Chondrocyte (in vitro differentiated cells): ENCODE measurements at regions not wholly inside any gene's neighbourhood (a gene's known extent, or its start where the extent isn't known, plus 50 kb on each side); places are given as distances from the start of the nearest gene placed in this dataset.

ENCODE experiments used
- DNase-seq: peaks from one replicate; pipeline ENCODE4 v3.0.0; 2021; ENCODE audit warnings: mixed read lengths, low spot score
- H3K27ac Mint-ChIP-seq: one replicate; pipeline ENCODE4 v1.8.0; 2021; ENCODE audit warnings: mild to moderate bottlenecking, moderate library complexity, mixed read lengths; ENCODE audit not compliant: unreplicated experiment
- H3K27me3 Mint-ChIP-seq: 2 replicates; pipeline ENCODE4 v1.8.0; 2021; ENCODE audit warnings: low read depth, mixed read lengths
- H3K36me3 Mint-ChIP-seq: 2 replicates; pipeline ENCODE4 v1.8.0; 2021; ENCODE audit warnings: low read depth, mixed read lengths
- H3K4me1 Mint-ChIP-seq: 2 replicates; pipeline ENCODE4 v1.8.0; 2021; ENCODE audit warnings: low read depth, mild to moderate bottlenecking, mixed read lengths
- H3K4me3 Mint-ChIP-seq: one replicate; pipeline ENCODE4 v1.8.0; 2021; ENCODE audit warnings: mild to moderate bottlenecking, moderate library complexity, mixed read lengths; ENCODE audit not compliant: unreplicated experiment
- H3K9me3 Mint-ChIP-seq: 2 replicates; pipeline ENCODE4 v1.8.0; 2021; ENCODE audit warnings: low read depth, mixed read lengths
- CTCF ChIP-seq: fragments of 200-600 bp; sonication (generic); IDR thresholded peaks from 2 replicates; pipeline ENCODE4 v1.5.0; 2021; ENCODE audit warnings: antibody characterized with exemption, mild to moderate bottlenecking, moderate library complexity

DNA sequence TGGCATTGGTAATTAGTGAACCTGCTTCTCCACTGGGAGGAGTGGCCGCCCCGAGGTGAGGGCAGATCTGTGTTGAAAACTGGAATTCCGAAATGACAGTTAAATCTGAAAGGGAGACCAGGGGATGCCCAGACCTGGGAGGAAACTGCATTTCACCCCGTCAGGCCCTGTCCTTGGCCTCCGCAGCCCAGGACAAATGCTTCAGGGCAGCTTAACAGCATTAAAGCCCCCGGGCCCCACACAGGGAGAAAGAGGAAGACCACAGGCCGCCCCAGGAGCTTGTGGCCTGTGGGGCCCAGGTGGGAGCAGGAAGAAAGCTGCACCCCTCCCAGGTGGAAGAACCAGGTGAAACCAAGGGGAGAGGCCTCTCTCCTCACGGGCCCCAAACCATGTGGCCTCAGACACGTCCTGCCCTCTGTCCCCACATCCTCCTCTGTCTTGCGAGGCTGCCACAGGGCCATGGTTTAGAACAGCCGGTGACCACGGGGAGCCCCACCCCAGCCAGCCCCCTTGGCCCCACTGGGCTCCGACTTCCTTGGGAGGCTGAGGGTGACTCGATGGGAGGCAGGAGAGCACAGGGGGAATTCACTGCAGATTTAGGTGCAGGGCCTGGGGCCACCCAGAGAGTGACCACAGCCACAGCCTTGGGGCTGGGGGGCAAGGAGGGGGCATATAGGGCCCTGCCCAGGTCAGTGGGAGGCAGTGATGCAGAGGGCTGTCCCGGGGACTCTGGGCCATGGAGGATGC is 265.4 kb downstream of the ADGRD1 start:
- Mint-ChIP-seq H3K9me3 (no peaks in the 10 kb centered on the region), H3K27ac (no peak overlapping the region), H3K4me3 (no peak overlapping the region), H3K27me3 (peaks cover 20% of the 10 kb centered on the region), H3K4me1 (peaks cover 13% of the 10 kb centered on the region), H3K36me3 (no peaks in the 10 kb centered on the region)
- no peak for TF ChIP-seq CTCF
- no peak for DNase-seq

- Mint-ChIP-seq H3K4me1 (peaks cover 13% of the 10 kb centered on the region), H3K36me3 (no peaks in the 10 kb centered on the region), H3K27ac (no peak overlapping the region), H3K27me3 (peaks cover 20% of the 10 kb centered on the region), H3K9me3 (no peaks in the 10 kb centered on the region), H3K4me3 (no peak overlapping the region)
- DNase-seq = no peak
- no peak for TF ChIP-seq CTCF
These were observed 266.1 kb downstream of the ADGRD1 start for GRCh38 chr12:131219670-131220330.

- no peak for DNase-seq
- H3K27ac Mint-ChIP-seq = no peak overlapping the region
- TF ChIP-seq CTCF = no peak
- H3K4me3 Mint-ChIP-seq = no peak overlapping the region
- peaks cover 13% of the 10 kb centered on the region for H3K4me1 Mint-ChIP-seq
- peaks cover 20% of the 10 kb centered on the region for H3K27me3 Mint-ChIP-seq
- no peaks in the 10 kb centered on the region for H3K36me3 Mint-ChIP-seq
- no peaks in the 10 kb centered on the region for H3K9me3 Mint-ChIP-seq
These were observed 266.6 kb downstream of the ADGRD1 start for GRCh38 chr12:131220331-131220685.

- Mint-ChIP-seq H3K9me3 (no peaks in the 10 kb centered on the region), H3K4me1 (peaks cover 13% of the 10 kb centered on the region), H3K27ac (peak overlapping the region; percentile 54), H3K36me3 (no peaks in the 10 kb centered on the region), H3K27me3 (peaks cover 17% of the 10 kb centered on the region), H3K4me3 (no peak overlapping the region)
- TF ChIP-seq CTCF = no peak
- no peak for DNase-seq
These were observed 267.6 kb downstream of the ADGRD1 start for GRCh38 chr12:131221061-131221956.

GRCh38 chr12:131221957-131222328 is 268.2 kb downstream of the ADGRD1 start:
- Mint-ChIP-seq H3K4me3 (no peak overlapping the region), H3K36me3 (no peaks in the 10 kb centered on the region), H3K27ac (peak overlapping the region; percentile 72), H3K9me3 (no peaks in the 10 kb centered on the region), H3K27me3 (peaks cover 16% of the 10 kb centered on the region), H3K4me1 (peaks cover 11% of the 10 kb centered on the region)
- no peak for TF ChIP-seq CTCF
- DNase-seq = no peak
